WTC11 (cell line): ENCODE measurements at regions not wholly inside any gene's neighbourhood (a gene's known extent, or its start where the extent isn't known, plus 50 kb on each side); places are given as distances from the start of the nearest gene placed in this dataset.

Experiments used
- ATAC-seq: fragments of 200-7000 bp; cut with Tn5 transposase; 2 replicates; pipeline ENCODE4 v1.10.0; 2021; ENCODE audit warnings: mild to moderate bottlenecking, moderate library complexity
- CTCF ChIA-PET: fragments of 300-600 bp; sonication (Branson Sonifier 250); formaldehyde crosslinking; loops from one replicate; lab custom pipeline; 2021; ENCODE audit warnings: antibody characterized with exemption; lab: Charles Lee
- POLR2A ChIA-PET: fragments of 350-600 bp; sonication (Branson Sonifier 250); formaldehyde crosslinking; loops from one replicate; lab custom pipeline; 2021; ENCODE audit warnings: antibody characterized with exemption; lab: Charles Lee
- DNase-seq: peaks from one replicate; pipeline ENCODE4 v3.0.0; 2021; ENCODE audit warnings: low spot score
- H3K27ac Mint-ChIP-seq: 2 replicates; pipeline ENCODE4 v1.8.0; 2021; ENCODE audit warnings: mixed read lengths
- H3K27me3 Mint-ChIP-seq: 2 replicates; pipeline ENCODE4 v1.8.0; 2021; ENCODE audit warnings: low read depth, mild to moderate bottlenecking, moderate library complexity, mixed read lengths
- H3K36me3 Mint-ChIP-seq: 2 replicates; pipeline ENCODE4 v1.8.0; 2021; ENCODE audit warnings: mixed read lengths
- H3K4me1 Mint-ChIP-seq: 2 replicates; pipeline ENCODE4 v1.8.0; 2022; ENCODE audit warnings: mixed read lengths
- H3K4me3 Mint-ChIP-seq: 2 replicates; pipeline ENCODE4 v1.8.0; 2021; ENCODE audit warnings: mild to moderate bottlenecking, moderate library complexity, mixed read lengths
- H3K9me3 Mint-ChIP-seq: 2 replicates; pipeline ENCODE4 v1.8.0; 2021; ENCODE audit warnings: mixed read lengths
- CBFB ChIP-seq: sonication (generic); formaldehyde crosslinking; IDR thresholded peaks from 2 replicates; pipeline ENCODE4 v1.8.1; 2022; ENCODE audit warnings: mild to moderate bottlenecking, low read depth, missing genetic modification reagents
- EMX1 ChIP-seq: fragments of 250-450 bp; sonication (Bioruptor Pico); IDR thresholded peaks from 2 replicates; pipeline ENCODE4 v1.8.0; 2021; ENCODE audit warnings: mild to moderate bottlenecking
- FOXP1 ChIP-seq: sonication (generic); formaldehyde crosslinking; IDR thresholded peaks from 2 replicates; pipeline ENCODE4 v1.8.0; 2022; ENCODE audit warnings: missing genetic modification reagents, mild to moderate bottlenecking, moderate library complexity, borderline replicate concordance
- GABPB1 ChIP-seq: sonication (generic); formaldehyde crosslinking; IDR thresholded peaks from 2 replicates; pipeline ENCODE4 v1.8.1; 2023; ENCODE audit warnings: mild to moderate bottlenecking, missing genetic modification reagents
- TCF7 ChIP-seq: sonication (generic); formaldehyde crosslinking; IDR thresholded peaks from 2 replicates; pipeline ENCODE4 v1.8.0; 2022; ENCODE audit warnings: mild to moderate bottlenecking, low read depth, missing genetic modification reagents, moderate library complexity
- ZNF121 ChIP-seq: sonication (generic); formaldehyde crosslinking; IDR thresholded peaks from 2 replicates; pipeline ENCODE4 v1.8.0; 2023; ENCODE audit warnings: missing genetic modification reagents
- ZNF219 ChIP-seq: sonication (generic); formaldehyde crosslinking; IDR thresholded peaks from 2 replicates; pipeline ENCODE4 v1.8.0; 2023; ENCODE audit warnings: missing genetic modification reagents, mild to moderate bottlenecking, borderline replicate concordance
- TF ChIP-seq, protein P1 (sequence below): fragments of 250-450 bp; sonication (Bioruptor Pico); IDR thresholded peaks from 2 replicates; pipeline ENCODE4 v1.9.0; 2021; ENCODE audit warnings: mild to moderate bottlenecking
- TF ChIP-seq, protein P2 (sequence below): sonication (generic); formaldehyde crosslinking; IDR thresholded peaks from 2 replicates; pipeline ENCODE4 v1.8.1; 2022; ENCODE audit warnings: low read depth, missing genetic modification reagents, borderline replicate concordance
- TF ChIP-seq, protein P3 (sequence below): fragments of 200-600 bp; IDR thresholded peaks from 2 replicates; pipeline ENCODE4 v1.8.0; 2022; ENCODE audit warnings: antibody characterized with exemption
- TF ChIP-seq, protein P4 (sequence below): fragments of 250-450 bp; sonication (Bioruptor Pico); IDR thresholded peaks from 2 replicates; pipeline ENCODE4 v1.9.0; 2021; ENCODE audit warnings: mild to moderate bottlenecking
- TF ChIP-seq, protein P5 (sequence below): fragments of 250-450 bp; sonication (Bioruptor Pico); IDR thresholded peaks from 2 replicates; pipeline ENCODE4 v1.8.0; 2021; ENCODE audit warnings: mild to moderate bottlenecking
- TF ChIP-seq, protein P6 (sequence below): sonication (generic); formaldehyde crosslinking; IDR thresholded peaks from 2 replicates; pipeline ENCODE4 v1.8.0; 2022; ENCODE audit warnings: mild to moderate bottlenecking, missing genetic modification reagents
- TF ChIP-seq, protein P7 (sequence below): fragments of 250-450 bp; sonication (Bioruptor Pico); conservative IDR thresholded peaks from 2 replicates; pipeline ENCODE4 v1.9.0; 2021; ENCODE audit warnings: mild to moderate bottlenecking
- TF ChIP-seq, protein P8 (sequence below): sonication (generic); formaldehyde crosslinking; IDR thresholded peaks from 2 replicates; pipeline ENCODE4 v1.8.1; 2023; ENCODE audit warnings: mild to moderate bottlenecking, missing genetic modification reagents, moderate library complexity
- TF ChIP-seq, protein P9 (sequence below): sonication (generic); formaldehyde crosslinking; IDR thresholded peaks from 2 replicates; pipeline ENCODE4 v1.8.0; 2022; ENCODE audit warnings: mild to moderate bottlenecking, missing genetic modification reagents

DNA sequence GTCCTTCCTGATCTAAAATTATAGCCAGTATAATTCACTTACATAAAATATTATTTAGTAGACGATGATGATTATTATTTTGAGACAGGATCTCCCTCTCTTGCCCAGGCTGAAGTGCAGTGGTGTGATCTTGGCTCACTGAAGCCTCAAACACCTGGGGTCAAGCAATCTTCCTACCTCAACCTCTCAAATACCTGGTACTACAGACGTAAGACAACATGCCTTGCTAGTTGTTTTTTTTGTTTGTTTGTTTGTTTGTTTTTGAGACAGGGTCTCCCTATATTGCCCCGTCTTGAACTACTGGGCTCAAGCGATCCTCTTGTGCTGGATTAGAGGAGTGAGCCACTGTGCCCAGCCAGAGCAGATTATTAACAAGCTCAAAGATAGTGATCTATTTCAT is 399.1 kb upstream of the ZNF804A start:
- Mint-ChIP-seq H3K4me3 (no peak overlapping the region), H3K36me3 (no peaks in the 10 kb centered on the region), H3K27me3 (no peaks in the 10 kb centered on the region), H3K27ac (no peak overlapping the region), H3K4me1 (peaks cover 33% of the 10 kb centered on the region), H3K9me3 (no peaks in the 10 kb centered on the region)
- POLR2A ChIA-PET = no interaction called here
- no peak for DNase-seq
- no peak for ATAC-seq
- CTCF ChIA-PET = no interaction called here
- TF ChIP-seq ZNF121 (CRISPR knock-in tag) (peak; percentile 91), EMX1 (no peak)

DNA sequence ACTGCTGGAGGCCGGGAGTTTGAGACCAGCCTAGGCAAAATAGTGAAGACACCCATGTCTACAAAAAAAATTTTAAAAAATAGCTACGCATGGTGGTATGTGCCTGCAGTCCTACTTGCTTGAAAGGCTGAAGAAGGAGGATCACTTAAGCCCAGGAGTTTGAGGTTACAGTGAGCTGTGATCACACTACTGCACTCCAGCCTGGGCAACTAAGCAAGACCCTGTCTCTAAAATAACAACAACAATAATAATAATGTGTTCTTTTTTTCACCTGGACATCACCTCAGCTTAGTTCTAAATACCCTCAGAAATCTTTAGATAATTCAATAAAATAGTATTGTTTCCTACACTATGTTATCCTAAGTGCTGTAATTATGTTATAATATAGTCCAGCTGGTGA is 397.1 kb upstream of the ZNF804A start:
- Mint-ChIP-seq H3K9me3 (no peaks in the 10 kb centered on the region), H3K27me3 (no peaks in the 10 kb centered on the region), H3K4me1 (peaks cover 29% of the 10 kb centered on the region), H3K4me3 (no peak overlapping the region), H3K36me3 (no peaks in the 10 kb centered on the region), H3K27ac (no peak overlapping the region)
- no peak for ATAC-seq
- peak; percentile 72; the same call in 1 of the 2 replicates for TF ChIP-seq ZNF121 (CRISPR knock-in tag)
- TF ChIP-seq, protein P1, sequence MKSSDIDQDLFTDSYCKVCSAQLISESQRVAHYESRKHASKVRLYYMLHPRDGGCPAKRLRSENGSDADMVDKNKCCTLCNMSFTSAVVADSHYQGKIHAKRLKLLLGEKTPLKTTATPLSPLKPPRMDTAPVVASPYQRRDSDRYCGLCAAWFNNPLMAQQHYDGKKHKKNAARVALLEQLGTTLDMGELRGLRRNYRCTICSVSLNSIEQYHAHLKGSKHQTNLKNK (CRISPR knock-in tag) = no peak
- TF ChIP-seq, protein P2, sequence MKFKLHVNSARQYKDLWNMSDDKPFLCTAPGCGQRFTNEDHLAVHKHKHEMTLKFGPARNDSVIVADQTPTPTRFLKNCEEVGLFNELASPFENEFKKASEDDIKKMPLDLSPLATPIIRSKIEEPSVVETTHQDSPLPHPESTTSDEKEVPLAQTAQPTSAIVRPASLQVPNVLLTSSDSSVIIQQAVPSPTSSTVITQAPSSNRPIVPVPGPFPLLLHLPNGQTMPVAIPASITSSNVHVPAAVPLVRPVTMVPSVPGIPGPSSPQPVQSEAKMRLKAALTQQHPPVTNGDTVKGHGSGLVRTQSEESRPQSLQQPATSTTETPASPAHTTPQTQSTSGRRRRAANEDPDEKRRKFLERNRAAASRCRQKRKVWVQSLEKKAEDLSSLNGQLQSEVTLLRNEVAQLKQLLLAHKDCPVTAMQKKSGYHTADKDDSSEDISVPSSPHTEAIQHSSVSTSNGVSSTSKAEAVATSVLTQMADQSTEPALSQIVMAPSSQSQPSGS (CRISPR knock-in tag) = no peak
- TF ChIP-seq, protein P3, sequence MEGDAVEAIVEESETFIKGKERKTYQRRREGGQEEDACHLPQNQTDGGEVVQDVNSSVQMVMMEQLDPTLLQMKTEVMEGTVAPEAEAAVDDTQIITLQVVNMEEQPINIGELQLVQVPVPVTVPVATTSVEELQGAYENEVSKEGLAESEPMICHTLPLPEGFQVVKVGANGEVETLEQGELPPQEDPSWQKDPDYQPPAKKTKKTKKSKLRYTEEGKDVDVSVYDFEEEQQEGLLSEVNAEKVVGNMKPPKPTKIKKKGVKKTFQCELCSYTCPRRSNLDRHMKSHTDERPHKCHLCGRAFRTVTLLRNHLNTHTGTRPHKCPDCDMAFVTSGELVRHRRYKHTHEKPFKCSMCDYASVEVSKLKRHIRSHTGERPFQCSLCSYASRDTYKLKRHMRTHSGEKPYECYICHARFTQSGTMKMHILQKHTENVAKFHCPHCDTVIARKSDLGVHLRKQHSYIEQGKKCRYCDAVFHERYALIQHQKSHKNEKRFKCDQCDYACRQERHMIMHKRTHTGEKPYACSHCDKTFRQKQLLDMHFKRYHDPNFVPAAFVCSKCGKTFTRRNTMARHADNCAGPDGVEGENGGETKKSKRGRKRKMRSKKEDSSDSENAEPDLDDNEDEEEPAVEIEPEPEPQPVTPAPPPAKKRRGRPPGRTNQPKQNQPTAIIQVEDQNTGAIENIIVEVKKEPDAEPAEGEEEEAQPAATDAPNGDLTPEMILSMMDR = no peak
- TF ChIP-seq, protein P4, sequence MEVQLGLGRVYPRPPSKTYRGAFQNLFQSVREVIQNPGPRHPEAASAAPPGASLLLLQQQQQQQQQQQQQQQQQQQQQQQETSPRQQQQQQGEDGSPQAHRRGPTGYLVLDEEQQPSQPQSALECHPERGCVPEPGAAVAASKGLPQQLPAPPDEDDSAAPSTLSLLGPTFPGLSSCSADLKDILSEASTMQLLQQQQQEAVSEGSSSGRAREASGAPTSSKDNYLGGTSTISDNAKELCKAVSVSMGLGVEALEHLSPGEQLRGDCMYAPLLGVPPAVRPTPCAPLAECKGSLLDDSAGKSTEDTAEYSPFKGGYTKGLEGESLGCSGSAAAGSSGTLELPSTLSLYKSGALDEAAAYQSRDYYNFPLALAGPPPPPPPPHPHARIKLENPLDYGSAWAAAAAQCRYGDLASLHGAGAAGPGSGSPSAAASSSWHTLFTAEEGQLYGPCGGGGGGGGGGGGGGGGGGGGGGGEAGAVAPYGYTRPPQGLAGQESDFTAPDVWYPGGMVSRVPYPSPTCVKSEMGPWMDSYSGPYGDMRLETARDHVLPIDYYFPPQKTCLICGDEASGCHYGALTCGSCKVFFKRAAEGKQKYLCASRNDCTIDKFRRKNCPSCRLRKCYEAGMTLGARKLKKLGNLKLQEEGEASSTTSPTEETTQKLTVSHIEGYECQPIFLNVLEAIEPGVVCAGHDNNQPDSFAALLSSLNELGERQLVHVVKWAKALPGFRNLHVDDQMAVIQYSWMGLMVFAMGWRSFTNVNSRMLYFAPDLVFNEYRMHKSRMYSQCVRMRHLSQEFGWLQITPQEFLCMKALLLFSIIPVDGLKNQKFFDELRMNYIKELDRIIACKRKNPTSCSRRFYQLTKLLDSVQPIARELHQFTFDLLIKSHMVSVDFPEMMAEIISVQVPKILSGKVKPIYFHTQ (CRISPR knock-in tag) = no peak
- TF ChIP-seq, protein P5, sequence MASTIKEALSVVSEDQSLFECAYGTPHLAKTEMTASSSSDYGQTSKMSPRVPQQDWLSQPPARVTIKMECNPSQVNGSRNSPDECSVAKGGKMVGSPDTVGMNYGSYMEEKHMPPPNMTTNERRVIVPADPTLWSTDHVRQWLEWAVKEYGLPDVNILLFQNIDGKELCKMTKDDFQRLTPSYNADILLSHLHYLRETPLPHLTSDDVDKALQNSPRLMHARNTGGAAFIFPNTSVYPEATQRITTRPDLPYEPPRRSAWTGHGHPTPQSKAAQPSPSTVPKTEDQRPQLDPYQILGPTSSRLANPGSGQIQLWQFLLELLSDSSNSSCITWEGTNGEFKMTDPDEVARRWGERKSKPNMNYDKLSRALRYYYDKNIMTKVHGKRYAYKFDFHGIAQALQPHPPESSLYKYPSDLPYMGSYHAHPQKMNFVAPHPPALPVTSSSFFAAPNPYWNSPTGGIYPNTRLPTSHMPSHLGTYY = no peak
- TF ChIP-seq, protein P6, sequence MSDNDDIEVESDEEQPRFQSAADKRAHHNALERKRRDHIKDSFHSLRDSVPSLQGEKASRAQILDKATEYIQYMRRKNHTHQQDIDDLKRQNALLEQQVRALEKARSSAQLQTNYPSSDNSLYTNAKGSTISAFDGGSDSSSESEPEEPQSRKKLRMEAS (CRISPR knock-in tag) = no peak
- ChIA-PET POLR2A (no interaction called here), CTCF (no interaction called here)
- no peak for DNase-seq

DNA sequence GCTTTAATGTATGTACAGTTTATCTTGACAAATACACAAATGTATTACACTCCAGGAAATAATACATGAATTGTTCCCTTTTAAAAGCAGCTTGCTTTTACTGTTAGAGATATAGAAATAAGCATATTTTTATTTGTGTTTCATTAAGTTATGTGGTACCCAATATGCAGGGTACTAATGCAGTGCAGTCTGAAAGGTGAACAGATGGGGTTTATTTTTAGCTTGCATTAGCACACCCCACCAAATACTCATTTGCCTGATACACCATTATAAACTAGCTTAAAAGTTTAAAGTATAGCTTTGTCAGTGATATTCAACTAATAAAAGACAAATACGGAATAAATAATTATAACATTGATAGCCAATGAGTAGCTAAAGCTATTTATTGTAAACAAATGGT is 394.7 kb upstream of the ZNF804A start:
- H3K4me3 Mint-ChIP-seq = no peak overlapping the region
- H3K27me3 Mint-ChIP-seq = no peaks in the 10 kb centered on the region
- no peak overlapping the region for H3K27ac Mint-ChIP-seq
- ChIA-PET CTCF (no interaction called here), POLR2A (no interaction called here)
- ATAC-seq = no peak
- peaks cover 8% of the 10 kb centered on the region for H3K4me1 Mint-ChIP-seq
- TF ChIP-seq CBFB (CRISPR knock-in tag) (no peak), FOXP1 (no peak)
- no peaks in the 10 kb centered on the region for H3K9me3 Mint-ChIP-seq
- DNase-seq = no peak
- no peaks in the 10 kb centered on the region for H3K36me3 Mint-ChIP-seq

DNA sequence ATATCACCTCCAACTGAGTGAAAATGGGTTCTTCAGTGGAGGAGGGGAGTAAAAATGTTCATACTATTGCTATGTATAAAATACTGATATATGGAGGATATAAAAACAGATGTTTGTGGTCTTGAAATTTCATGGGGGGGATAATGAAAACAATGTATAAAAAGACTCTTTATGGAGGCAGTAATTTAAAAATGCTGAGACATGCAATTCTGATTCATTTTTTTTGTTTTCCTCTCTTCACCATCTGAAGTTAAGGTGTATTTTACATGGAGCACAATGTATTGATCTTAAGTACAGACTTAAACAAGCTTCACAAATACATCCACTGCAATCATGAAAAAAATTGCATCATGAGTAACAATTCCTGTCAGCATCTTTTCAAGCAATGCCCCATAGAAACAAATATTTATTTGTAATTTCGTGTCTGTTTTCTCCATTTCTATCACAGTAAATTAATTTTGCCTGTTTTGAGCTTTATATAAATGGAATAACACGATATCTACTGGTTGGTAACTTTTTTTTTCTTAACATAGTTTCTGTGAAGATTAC is 393.2 kb upstream of the ZNF804A start:
- Mint-ChIP-seq H3K36me3 (no peaks in the 10 kb centered on the region), H3K27ac (no peak overlapping the region), H3K4me1 (no peaks in the 10 kb centered on the region), H3K9me3 (no peaks in the 10 kb centered on the region), H3K4me3 (no peak overlapping the region), H3K27me3 (no peaks in the 10 kb centered on the region)
- POLR2A ChIA-PET = no interaction called here
- ATAC-seq (no peak), DNase-seq (no peak)
- CTCF ChIA-PET = no interaction called here
- TF ChIP-seq, protein P7, sequence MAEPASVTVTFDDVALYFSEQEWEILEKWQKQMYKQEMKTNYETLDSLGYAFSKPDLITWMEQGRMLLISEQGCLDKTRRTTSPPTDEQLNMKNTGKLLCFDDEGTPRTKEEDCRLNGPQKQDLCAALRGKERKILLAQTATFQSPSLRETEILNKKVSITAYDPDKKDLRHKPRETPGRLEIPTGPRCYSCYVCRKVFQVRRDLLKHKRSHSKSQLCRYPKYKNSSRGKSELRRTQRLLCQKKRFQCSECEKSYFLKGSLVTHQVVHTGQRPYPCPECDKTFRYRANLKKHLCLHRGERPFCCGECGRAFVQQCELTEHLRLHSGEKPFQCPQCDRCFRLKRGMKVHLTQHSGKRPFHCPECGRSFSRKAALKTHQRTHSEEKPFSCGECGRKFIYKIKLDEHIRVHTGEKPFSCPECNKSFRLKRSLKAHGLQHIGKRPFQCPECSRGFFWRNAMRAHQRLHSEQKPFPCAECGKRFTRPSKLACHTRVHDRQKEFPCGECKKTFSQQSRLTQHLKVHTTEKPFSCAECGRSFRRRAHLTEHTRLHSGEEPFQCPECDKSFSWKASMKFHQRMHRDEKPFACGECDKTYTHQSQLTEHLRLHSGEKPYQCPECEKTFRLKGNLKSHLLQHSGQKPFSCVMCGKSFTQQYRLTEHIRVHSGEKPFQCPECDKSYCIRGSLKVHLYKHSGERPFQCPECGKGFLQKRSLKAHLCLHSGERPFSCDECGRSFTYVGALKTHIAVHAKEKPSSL (CRISPR knock-in tag) = no peak
- TF ChIP-seq TCF7 (CRISPR knock-in tag) = no peak
- no peak for TF ChIP-seq ZNF219 (CRISPR knock-in tag)
- TF ChIP-seq, protein P8, sequence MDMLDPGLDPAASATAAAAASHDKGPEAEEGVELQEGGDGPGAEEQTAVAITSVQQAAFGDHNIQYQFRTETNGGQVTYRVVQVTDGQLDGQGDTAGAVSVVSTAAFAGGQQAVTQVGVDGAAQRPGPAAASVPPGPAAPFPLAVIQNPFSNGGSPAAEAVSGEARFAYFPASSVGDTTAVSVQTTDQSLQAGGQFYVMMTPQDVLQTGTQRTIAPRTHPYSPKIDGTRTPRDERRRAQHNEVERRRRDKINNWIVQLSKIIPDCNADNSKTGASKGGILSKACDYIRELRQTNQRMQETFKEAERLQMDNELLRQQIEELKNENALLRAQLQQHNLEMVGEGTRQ (CRISPR knock-in tag) = no peak
- TF ChIP-seq, protein P9, sequence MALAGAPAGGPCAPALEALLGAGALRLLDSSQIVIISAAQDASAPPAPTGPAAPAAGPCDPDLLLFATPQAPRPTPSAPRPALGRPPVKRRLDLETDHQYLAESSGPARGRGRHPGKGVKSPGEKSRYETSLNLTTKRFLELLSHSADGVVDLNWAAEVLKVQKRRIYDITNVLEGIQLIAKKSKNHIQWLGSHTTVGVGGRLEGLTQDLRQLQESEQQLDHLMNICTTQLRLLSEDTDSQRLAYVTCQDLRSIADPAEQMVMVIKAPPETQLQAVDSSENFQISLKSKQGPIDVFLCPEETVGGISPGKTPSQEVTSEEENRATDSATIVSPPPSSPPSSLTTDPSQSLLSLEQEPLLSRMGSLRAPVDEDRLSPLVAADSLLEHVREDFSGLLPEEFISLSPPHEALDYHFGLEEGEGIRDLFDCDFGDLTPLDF (CRISPR knock-in tag) = no peak
- TF ChIP-seq GABPB1 (CRISPR knock-in tag) = no peak
